ENCODE measurements at regions not wholly inside any gene's neighbourhood (a gene's known extent, or its start where the extent isn't known, plus 50 kb on each side); places are given as distances from the start of the nearest gene placed in this dataset.

- TF ChIP-seq, protein P1, sequence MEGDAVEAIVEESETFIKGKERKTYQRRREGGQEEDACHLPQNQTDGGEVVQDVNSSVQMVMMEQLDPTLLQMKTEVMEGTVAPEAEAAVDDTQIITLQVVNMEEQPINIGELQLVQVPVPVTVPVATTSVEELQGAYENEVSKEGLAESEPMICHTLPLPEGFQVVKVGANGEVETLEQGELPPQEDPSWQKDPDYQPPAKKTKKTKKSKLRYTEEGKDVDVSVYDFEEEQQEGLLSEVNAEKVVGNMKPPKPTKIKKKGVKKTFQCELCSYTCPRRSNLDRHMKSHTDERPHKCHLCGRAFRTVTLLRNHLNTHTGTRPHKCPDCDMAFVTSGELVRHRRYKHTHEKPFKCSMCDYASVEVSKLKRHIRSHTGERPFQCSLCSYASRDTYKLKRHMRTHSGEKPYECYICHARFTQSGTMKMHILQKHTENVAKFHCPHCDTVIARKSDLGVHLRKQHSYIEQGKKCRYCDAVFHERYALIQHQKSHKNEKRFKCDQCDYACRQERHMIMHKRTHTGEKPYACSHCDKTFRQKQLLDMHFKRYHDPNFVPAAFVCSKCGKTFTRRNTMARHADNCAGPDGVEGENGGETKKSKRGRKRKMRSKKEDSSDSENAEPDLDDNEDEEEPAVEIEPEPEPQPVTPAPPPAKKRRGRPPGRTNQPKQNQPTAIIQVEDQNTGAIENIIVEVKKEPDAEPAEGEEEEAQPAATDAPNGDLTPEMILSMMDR (conservative IDR thresholded peaks at IDR 0.05; ENCODE audit: low read length): no peak
- no peak for TF ChIP-seq EZH2phosphoT487 (IDR thresholded peaks at IDR 0.05; ENCODE audit: borderline replicate concordance, low read depth, low read length)
Measured at GRCh38 chr10:20582041-20582440, 315.1 kb downstream of the NEBL start.
